Femur (tissue), 1 donor: ENCODE measurements at regions not wholly inside any gene's neighbourhood (a gene's known extent, or its start where the extent isn't known, plus 50 kb on each side); places are given as distances from the start of the nearest gene placed in this dataset.

Experiments used
- DNase-seq: peaks from one replicate; pipeline ENCODE4 v3.0.0-alpha.2; 2017

DNA sequence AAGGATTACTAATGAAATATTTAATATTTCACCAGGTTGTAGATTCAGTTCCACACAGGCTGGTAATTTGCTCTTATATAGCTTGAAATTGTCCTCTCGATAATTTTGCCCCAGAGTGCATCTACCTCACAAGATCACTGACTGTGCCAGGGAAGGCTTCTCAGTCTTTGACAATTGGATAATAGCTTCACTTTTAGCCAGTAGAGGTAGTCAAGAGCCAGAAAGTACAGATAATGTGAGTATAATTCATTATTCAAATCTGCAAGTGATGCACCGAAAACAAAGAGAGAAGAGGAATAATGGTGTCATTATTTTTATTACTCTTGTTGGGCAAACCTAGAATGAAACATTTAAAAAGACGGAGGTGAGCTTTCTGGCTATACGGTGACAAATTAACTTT lies 292.8 kb downstream of the EN1 start:
- DNase-seq: no peak

- no peak for DNase-seq
Measured at GRCh38 chr2:118549503-118549902, 297.9 kb downstream of the EN1 start.

- DNase-seq: no peak
Measured at GRCh38 chr2:118548880-118549488, 298.5 kb downstream of the EN1 start.

GRCh38 chr2:118539290-118539689 lies 308.2 kb downstream of the EN1 start:
- DNase-seq: no peak

- DNase-seq: no peak
Measured at GRCh38 chr2:118536306-118536705, 311.1 kb downstream of the EN1 start.

DNA sequence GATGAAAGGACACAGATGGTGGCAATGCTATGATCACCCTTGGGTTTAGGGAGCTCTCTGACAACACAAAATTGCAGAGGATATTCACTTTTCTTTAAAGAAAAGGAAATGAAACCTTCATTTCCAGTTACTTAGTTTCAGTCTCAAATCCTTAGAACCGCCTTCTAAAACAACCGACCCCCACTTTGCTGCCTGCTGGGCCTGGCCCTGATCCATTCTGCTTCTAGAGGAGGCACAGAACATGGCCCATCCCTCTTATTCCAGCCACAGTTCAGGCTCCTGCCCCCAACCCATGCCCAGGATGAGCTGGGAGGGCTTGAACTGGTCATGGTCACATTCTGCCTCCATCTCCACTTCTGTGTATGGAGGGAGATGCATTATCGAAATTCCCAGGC lies 311.6 kb downstream of the EN1 start:
- no peak for DNase-seq

DNA sequence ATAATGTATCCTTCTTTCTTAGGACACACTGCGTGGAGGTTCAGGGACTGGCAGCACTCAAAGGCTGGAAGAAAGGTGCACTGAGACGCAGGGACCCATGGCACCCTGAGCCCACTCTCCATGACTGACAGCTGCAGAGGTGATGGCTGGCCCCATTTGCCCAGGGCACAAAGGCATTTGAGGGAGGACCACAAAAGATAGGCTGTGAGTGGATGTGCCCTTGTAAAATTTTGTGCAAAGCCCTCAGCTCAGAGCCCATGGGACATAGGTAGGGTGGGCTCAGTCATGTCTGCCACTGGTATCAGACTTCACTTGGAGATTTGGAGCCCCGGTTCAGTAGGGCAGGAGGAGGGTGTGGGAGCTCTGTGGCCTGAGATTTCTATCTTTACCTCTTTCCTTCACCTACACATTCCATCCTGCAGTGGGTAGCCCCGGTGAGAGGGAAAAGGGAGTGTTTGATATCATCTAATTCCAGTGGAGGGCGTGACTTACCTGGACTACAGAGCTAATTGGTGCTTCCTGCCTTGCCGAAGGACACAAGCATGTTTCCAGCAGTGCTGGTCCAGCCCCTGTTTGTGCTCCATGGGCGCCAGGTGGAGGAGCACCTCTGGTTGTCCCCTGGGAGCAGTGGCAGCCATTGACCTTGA lies 312.2 kb downstream of the EN1 start:
- DNase-seq: no peak

- DNase-seq: no peak
Measured at GRCh38 chr2:118530976-118531375, 316.5 kb downstream of the EN1 start.

DNA sequence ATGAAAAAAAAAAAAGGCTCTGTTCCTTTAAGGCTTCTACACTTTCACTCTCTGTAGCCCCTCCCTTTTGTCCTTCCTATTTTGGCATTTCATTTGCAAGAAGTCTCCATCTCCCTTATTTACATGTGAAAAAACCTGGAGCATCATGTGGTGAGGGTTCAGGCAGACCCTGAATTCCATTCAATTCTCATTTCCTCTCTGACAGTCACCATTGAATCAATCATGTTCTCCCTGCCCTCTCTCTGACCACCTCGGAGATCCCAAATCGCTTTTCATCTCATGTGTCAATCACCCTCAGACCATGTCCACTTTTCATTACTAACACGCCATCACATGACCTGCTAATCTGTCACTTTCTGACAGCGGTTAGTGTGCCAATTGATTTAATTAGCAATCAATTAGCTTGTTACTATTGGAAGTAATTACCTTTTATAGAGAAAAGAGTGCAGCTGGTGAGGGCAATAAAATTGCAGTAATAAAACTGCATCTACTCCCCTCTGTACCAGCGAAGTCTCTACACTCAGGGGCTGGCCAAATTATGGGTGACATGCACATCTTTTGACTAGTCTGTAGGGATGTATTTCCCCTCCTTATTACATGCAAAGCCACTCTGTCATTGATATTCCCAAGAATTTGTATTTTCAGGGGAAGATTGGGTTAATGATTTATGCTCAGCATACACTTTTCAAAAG lies 317.4 kb downstream of the EN1 start:
- DNase-seq: no peak

- no peak for DNase-seq
Measured at GRCh38 chr2:118527571-118527970, 319.9 kb downstream of the EN1 start.

- no peak for DNase-seq
Measured at GRCh38 chr2:118525346-118525745, 322.1 kb downstream of the EN1 start.

DNA sequence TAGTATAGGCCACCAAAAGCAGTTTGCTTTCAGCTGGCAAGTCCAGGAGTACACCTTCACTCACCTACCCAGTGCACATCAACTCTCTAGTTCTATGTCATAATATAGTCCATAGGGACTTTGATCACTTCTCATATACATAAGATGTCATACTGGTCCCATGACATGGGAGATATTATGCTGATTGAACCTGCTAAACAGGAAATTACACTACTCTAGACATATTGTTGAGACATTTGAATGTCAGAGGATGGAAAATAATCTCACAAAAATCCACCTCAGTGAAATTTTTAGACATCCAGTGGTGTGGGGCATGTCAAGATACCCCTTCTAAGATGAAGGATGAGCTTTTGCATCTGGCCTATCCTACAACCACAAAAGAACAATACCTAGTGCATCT lies 322.5 kb downstream of the EN1 start:
- no peak for DNase-seq

DNA sequence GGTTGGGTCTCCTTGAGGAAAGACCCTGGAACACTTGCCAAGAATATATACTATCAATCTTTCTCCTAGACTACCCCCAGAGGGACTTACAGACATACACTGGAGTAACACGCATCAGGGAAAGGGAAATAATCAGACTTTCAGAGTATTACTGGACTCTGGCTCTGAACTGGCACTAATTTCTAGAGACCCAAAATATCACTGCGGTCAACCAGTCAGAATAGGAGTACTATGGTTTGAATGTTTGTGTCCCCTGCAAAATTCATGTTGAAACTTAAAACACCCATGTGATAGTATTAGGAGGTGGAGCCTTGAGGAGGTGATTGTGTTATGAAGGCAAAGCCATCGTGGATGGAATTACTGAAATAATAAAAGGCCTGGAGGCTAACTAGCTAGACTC lies 323.7 kb downstream of the EN1 start:
- no peak for DNase-seq

DNA sequence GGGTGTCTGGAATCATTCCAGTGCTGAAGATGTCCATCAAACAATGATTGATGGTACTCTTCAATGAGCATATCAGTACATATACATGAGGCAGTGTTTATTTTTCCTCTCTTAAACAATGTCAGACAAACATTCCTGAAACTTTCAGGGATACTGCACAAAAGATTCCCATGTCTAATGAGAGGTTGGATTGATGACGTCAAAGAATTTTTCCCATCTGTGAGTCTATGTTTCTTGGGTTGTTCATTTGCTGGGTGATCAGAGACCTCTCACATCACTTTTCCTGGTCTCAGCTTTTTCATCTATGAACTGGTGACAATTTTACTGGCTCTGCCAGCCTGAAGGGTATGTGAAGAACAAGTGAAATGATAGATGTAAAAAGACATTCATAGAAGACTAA lies 325.5 kb downstream of the EN1 start:
- no peak for DNase-seq

DNA sequence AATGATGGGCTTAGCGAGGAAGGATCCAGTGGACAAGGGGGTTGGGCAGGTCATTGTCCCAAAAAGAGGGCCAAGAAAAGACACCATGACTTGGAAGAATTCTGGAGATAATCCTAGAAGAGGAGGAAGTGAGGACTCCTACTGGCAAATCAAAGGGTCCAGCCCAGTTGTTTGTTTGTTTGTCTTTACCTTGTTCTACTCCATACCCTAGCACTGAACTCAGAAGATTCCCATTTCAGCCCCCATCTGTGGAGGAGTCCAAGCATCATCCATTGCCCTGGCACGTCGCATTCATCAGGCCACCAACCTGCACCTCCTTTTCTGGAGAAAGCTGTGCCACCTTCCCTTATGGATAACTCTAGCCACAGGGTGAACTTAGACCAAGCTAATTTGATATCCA lies 326.2 kb downstream of the EN1 start:
- no peak for DNase-seq

GRCh38 chr2:118520246-118520645 lies 327.2 kb downstream of the EN1 start:
- DNase-seq: no peak

DNA sequence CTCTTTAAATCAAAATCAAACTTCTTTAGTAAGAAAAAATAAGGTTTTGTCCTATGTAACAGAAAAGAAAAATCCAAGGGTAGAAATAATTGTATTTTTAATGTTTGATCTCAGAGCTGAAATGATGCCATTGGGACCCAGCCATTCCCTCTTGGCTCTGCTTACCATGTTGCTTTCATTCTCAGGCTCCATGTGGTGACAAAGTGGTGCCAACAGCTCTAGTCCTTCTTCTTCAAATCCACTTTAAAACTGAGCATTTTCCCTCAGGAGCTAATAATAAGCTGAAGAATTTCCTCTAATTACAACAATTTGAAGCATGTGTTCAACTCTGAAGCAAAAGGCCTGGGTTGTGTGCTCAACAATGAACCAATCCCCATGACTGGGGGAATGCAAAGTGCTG lies 327.9 kb downstream of the EN1 start:
- DNase-seq: no peak

GRCh38 chr2:118510807-118511206 lies 336.6 kb downstream of the EN1 start:
- no peak for DNase-seq

GRCh38 chr2:118509319-118510004 lies 338.0 kb downstream of the EN1 start:
- no peak for DNase-seq

DNA sequence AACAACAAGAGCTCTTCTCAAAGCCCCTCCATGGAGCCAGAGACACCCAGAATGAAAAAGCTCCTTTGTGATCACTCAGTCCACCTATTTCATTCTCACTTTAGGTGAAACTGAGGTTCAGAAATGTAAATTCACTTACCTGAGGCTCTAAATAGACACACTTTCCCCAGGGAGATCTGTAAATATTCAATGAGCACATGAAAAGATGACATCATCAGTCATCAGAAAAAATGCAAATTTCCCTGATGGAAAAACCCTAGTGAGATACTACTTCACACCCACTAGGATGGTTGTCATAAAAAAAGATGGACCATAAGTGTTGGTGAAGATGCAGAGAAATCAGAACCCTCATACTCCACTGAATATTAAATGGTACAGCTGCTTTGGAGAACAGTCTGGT lies 339.2 kb downstream of the EN1 start:
- no peak for DNase-seq

DNA sequence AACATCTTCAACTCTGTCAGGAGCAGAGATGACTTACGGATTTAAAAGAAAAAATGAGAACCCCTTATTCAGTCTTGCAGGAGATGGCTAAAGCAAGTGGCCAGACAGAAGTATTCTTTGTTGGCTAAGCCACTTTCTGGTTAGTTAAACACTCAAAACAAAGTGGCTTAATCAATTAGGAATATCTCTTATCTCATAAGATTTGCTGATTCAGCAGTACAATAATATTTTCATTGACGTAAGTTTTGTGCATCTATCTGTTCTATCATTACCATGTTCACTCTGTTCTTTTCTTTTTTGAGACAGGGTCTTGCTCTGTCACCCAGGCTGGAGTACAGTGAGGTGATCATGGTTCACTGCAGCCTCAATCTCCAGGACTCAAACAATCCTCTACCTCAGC lies 342.0 kb downstream of the EN1 start:
- DNase-seq: no peak

GRCh38 chr2:118502106-118502505 lies 345.3 kb downstream of the EN1 start:
- DNase-seq: no peak

- no peak for DNase-seq
Measured at GRCh38 chr2:118498943-118499342, 348.5 kb downstream of the EN1 start.
